GM13976 (cell line): ENCODE measurements at regions not wholly inside any gene's neighbourhood (a gene's known extent, or its start where the extent isn't known, plus 50 kb on each side); places are given as distances from the start of the nearest gene placed in this dataset.

Experiments
- DNase-seq: peaks from one replicate; pipeline ENCODE4 v3.0.0; 2012; ENCODE audit warnings: low spot score
- in situ Hi-C: fragments of 300-500 bp; cut with MboI; formaldehyde crosslinking; loops from one replicate; pipeline ENCODE4 v1.12.0; 2022; ENCODE audit warnings: low sequenced_read_pairs, mixed read lengths, inconsistent platforms; ENCODE audit not compliant: unreplicated experiment
- TF ChIP-seq, protein P1 (sequence below): IDR thresholded peaks from 2 replicates; pipeline ENCODE4 v1.5.1; 2012; ENCODE audit warnings: borderline replicate concordance, mild to moderate bottlenecking; ENCODE audit not compliant: insufficient read depth; ENCODE audit errors: extremely low read depth, missing control alignments, control extremely low read depth

- in situ Hi-C loops, result no loop called here
- TF ChIP-seq, protein P1, sequence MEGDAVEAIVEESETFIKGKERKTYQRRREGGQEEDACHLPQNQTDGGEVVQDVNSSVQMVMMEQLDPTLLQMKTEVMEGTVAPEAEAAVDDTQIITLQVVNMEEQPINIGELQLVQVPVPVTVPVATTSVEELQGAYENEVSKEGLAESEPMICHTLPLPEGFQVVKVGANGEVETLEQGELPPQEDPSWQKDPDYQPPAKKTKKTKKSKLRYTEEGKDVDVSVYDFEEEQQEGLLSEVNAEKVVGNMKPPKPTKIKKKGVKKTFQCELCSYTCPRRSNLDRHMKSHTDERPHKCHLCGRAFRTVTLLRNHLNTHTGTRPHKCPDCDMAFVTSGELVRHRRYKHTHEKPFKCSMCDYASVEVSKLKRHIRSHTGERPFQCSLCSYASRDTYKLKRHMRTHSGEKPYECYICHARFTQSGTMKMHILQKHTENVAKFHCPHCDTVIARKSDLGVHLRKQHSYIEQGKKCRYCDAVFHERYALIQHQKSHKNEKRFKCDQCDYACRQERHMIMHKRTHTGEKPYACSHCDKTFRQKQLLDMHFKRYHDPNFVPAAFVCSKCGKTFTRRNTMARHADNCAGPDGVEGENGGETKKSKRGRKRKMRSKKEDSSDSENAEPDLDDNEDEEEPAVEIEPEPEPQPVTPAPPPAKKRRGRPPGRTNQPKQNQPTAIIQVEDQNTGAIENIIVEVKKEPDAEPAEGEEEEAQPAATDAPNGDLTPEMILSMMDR, result no peak
- DNase-seq, result no peak
Measured at GRCh38 chr4:162237676-162238075, 73.9 kb upstream of the FSTL5 start.

DNA sequence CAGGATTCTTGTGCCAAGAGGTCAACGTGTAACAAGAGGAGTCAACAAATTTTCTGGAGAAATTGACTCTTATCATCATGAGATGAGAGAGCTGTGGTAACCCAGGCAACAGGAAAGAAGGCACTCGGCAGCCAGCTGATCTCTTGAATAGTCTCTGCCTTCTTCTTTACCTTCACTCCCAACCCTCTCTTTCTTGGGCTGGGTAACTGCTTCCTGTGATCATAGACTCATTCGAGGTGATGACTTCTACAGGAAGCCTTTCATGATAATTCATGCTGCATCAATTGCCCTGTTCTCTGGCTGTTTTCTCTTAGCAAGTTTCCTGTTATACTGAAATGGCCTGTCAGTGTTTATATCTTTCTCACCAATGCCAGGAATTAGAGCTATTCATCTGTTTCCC lies 70.8 kb upstream of the FSTL5 start:
- in situ Hi-C loops, result no loop called here
- TF ChIP-seq, protein P1, result no peak
- DNase-seq, result no peak

DNA sequence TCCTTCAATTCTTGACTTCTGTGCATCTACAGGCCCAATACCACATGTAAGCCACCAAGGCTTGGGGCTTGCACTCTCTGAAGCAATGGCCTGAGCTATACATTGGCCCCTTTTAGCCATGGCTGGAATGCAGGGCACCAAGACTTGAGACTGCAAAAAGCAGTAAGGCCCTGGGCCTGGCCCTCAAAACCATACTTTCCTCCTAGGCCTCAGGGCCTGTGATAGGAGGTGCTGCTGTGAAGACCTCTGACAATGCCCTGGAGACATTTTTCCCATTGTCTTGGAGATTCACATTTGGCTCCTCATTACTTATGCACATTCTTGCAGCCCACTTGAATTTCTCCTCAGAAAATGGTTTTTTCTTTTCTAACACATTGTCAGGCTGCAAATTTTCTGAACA lies 68.5 kb upstream of the FSTL5 start:
- no peak for DNase-seq
- TF ChIP-seq, protein P1, result no peak
- in situ Hi-C loops, result no loop called here

GRCh38 chr4:162229670-162230069 lies 65.9 kb upstream of the FSTL5 start:
- in situ Hi-C loops, result no loop called here
- TF ChIP-seq, protein P1, result no peak
- DNase-seq, result no peak

DNA sequence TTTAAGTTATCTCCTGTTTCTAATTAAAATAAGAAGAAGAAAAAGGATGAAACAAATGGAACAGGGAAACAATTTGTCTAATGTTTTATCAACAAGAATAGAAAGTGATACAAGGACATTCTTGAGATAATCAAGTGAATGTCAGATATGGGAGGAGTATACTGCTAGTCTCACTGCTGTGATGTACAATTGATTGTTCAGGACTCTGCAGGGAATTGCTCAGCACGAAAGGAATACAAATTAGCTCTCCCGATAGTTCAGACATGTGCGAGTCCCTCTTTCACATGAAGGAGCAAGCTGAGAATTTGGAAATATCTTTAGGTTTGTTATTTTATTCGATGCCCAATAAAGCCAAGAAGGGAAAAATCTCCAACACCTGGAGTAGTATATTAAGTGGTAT lies 57.3 kb upstream of the FSTL5 start:
- no peak for DNase-seq
- TF ChIP-seq, protein P1, result no peak
- in situ Hi-C loops, result no loop called here
